Fibroblast of skin of abdomen (primary cell): ENCODE measurements at regions not wholly inside any gene's neighbourhood (a gene's known extent, or its start where the extent isn't known, plus 50 kb on each side); places are given as distances from the start of the nearest gene placed in this dataset.
A peak's percentile ranks its signal among the peaks of the same experiment; 100 is the strongest.

Experiments used
- DNase-seq: peaks from one replicate; pipeline ENCODE4 v3.0.0-alpha.2; 2013

DNA sequence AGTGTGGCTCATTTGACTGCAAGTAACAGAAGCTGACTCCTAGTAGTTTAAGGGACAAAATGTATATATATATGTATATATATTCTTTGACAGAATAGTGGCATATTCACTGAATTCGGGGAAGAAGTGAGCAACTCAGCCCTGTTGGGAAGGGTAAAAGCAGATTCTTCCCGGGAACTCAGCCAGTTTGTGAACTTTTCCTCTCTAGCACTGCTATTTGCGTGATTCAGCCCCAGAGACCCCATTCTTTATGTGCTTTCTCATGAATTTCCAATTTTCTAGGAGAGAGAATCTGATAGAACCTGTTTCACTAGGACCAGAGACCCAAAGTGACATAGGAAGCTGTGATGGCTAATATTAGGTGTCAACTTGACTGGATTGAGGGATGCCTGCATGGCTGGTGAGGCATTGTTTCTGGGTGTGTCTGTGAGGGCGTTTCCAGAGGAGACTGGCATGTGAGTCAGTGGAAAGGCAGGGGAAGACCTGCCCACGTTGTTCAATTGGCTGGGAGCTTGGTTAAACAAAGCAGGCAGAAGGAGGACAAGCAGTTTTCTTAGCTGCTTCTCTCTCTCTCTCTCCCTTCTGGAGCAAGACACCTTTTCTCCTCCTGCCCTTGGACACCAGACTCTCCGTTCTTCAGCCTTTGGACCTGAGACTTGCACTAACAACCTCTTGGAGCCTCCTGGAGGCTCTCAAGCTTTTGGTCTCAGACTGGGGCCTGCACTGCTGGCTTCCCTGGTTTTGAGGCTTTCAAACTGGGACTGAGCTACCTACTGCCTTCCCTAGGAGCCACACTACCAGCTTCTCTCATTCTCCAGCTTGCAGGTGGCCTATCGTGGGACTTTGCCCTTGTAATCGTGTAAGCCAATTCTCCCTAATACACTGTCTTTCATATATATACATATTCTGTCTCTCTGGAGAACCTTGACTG lies 93.4 kb upstream of the KCNK1 start:
- DNase-seq: peak; percentile 20

DNA sequence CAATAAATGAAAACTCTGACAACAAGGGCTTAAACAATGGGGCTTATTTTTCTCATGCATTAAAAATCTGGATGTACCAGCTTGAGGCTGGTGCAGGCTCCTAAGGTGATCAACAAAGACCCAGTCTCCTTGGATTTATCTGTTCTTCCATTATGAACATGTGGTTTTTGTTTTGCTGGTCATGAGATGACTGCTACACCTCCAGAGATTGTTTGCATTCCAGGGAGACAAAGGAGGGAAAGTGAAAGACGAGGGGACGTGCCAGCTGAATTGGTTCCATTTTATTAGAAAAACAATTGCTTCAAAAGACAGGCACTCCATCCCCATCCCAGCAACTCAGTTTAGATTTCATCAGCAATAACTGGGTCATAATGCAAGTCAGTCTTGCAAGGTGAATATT lies 90.9 kb upstream of the KCNK1 start:
- DNase-seq: no peak

DNA sequence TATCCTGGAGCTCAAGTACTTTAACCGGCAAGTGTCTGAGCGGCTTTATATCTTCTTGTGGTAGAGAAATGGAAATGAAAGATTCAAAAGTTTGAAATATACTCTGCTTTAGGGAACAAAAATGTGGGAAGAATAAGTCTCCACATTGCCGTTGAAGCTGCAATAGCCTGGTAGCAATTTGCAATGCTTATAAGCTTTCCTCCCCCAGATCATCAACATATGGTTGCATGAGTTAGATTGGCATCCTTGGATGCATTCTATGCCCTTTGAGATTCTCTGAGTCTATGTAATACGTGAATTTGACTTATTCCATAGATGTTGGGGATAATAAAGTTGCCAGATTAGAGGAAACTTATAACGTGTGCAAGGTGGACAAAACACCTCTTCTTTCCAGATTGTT lies 86.1 kb upstream of the KCNK1 start:
- DNase-seq: no peak

DNA sequence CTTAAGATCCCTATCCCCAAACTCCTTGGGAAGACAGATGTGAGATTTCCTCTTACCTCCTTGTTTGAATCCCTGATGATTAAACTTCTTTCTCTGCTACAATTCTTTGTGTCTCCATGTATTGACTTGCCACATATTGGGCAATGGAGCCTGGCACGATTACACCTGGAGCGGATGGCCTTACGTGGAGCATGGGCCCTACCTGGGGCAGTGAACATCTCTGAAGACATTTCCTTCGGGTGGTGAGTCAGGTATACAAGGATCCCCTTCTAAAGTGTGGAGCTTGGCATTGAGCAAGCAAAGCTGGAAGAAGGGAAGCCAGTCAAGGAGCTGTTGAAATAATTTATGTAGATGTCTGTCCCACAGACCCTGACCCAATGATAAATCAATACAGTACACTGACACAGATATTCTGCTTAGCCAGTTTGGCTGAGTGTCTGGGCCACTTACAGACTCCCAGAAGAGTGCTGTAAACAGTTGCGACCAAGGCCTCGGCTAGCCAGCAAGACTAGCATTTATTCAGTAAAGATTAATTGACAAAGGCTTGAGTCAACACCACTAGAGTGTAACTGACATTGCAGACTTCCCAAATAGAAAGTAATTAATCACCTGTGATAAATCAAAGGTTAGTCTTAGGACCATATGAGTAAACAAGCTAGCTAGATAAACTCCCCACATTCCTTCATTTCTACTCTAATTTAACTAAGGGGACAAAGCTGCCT lies 83.1 kb upstream of the KCNK1 start:
- DNase-seq: no peak

DNA sequence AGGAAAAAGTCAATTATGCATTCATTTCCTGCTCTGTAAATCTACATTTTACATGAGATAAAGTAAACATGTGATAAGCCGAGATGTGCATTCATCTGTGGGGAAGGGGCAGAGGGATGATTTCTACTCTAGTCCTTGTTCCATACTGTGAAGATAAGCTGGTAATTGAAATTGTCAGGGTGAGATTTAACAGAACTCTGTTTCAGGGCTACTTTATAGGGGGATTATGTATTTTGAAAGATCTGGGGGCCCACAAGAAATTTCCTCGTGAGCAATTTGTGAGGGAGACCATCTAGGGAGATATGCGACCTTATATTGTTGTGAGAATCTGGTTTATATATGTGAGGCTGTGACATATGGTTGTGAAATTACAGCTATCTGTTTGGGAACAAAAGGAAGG lies 73.1 kb upstream of the KCNK1 start:
- no peak for DNase-seq

DNA sequence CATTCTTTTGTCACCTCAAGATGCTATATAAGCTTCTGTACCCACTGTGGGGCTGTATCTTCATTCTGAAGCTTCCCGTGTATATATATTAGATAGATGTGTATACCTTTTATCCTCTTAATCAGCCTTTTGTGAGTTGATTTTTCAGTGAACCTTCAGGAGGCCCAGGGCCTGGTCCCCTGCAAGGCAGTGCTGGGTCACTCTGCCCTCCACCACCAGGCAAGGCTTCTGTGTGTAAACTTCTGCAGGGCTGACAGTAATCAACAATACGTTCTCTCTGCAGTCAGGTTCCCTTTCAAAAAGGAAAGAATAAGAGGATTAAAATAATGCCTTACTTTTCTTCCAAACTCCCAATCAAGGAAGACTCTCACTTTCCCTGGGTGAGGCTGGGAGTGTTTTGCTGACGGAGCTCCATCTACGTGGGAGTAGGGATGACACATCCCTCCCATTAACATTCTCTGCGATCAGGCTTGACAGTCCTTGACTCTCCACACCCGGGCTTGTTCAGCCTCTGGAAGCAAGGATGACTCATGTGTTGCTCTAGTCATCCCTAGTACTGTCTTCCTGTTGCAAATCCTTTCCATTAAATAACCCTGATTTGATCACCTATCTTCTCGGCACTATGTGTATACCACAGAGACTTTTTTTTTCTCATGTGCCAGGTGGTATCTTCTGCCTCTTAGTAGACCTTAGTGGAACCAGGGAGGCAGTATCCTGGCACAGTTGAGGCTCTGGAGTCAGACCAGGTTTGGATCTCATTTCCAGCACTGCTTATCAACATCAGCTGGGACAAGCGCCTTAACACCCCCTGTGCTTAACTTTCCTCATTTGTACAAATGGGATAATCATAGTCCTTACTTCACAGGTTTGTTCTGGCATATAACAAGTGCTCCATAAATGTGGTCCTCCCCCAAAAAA lies 70.3 kb upstream of the KCNK1 start:
- DNase-seq: peak; percentile 95

DNA sequence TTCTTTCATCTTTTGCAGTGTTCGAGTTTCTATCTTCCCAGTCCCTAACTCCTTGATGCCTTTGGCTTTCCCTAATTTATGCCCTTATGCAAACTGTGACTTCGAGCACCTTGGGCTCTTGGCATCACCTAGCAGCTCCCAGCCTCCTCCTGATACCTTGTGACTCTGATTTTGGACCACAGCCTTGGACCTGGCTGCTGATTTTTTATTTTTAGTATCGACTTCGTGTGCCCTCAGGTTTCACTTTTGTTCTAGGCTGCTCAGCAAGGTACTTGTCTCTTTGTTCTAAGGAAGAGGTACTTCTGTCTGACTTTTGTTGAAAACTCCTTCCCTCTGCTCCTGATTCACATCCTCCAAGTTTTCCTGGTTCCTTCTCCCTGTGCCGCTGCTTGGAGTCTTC lies 69.6 kb upstream of the KCNK1 start:
- DNase-seq: no peak

DNA sequence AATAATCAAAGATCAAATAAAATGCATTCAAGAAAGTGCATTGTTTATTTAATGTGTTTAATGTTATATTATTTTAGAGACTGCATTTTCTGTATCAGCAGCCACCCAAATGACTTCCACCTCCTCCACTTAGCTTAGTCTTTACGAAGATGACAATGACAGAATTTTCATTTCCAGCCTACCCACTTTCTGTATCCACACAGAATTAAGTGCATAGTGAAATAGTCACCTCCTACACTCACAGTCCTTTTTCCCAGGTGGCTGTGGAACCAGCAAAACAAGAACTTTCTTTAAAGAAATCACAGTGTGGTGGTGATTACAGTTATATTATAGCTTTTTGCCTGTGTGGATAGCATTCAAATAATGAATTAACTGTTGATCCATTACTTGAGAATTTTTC lies 66.2 kb upstream of the KCNK1 start:
- no peak for DNase-seq

DNA sequence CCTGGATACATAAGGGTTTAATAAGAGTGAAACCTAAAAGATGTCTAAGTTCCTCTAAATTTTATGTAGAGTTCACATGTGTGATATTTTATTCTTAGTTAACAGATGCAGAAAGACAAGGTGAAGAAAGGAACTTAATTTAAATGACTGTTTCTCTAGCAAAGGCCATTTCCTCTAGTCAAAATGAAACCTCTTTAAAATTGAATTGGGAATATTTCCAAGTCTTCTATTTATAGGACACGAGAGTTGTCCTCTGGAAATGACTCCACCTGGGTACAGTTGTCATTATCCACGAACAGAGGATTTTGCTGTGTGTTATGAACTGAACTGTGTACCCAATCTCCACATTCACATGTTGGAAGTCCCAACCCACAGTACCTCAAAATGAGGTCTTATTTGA lies 64.5 kb upstream of the KCNK1 start:
- no peak for DNase-seq

DNA sequence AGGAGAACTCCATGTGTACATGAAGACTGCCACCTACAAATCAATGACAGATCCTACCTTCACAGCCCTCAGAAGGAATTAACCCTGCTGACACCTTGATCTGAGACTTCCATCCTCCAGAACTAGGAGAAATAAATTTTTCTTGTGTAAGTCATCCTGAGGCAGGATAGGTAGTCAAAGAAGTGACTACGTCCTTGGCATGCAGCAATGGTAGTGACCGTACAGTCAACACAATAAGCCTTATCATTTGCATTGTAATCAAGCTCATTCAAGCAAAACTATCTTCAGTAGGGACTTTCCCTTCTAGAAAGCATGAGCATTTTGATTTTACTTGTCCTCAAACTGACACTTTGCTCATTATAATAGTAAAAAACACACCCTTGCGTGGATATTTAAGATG lies 64.0 kb upstream of the KCNK1 start:
- DNase-seq: no peak

DNA sequence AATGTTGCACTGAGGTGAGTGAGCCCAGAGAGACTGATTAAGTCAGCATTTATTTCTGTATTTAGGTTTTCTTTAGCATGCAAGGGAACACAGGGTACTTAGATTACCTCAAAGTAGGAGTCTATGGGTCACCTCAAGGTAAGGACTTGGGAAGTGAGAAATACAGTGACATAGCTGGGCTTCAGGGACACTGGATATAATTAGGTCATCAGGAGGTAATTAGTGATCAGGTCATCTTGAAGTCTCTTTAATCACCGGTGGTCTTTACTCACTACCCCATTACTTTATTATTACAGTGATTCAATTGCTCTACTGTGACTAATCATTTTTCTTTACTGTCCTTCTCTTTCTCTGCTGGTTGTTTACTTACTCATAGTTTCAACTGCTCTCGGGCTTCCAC lies 59.9 kb upstream of the KCNK1 start:
- peak; percentile 2 for DNase-seq

DNA sequence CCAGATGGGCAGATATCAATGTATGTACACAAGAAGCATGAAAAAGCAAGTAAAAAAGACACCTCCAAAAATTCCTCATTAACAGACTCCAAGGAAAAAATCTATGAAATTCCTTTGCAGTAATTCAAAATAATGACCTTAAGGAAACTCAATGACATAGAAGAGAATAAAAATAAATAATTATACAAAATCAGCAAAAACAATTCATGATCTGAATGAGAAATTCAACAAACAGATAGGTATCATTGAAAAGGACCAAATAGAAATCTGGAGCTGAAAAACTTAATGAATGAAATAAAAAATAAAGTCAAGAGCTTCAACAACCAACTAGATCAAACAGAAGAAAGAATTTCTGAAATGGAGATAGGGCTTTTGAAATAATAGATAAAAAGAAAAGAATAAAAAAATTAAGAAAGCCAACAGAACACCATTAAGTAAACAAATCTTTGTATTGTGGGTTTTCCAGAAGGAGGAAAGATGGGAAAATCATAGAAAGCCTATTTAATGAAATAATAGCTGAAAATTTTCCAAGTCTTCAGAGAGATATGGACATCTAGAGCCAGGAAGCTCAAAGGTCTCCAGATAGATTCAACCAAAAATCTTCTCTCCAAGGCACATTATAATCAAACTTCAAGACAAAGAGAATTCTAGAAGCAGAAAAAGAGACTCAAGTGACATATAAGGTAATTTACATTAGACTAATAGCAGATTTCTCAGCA lies 52.0 kb upstream of the KCNK1 start:
- DNase-seq: no peak
